SK-N-SH (cell line): ENCODE measurements at regions not wholly inside any gene's neighbourhood (a gene's known extent, or its start where the extent isn't known, plus 50 kb on each side); places are given as distances from the start of the nearest gene placed in this dataset.

Source experiments
- CTCF ChIA-PET: fragments of 300-600, 350-600 bp; formaldehyde crosslinking; extraction: SDS; loops from one replicate; lab custom pipeline; 2021; lab: Yijun Ruan, JAX
- POLR2A ChIA-PET: fragments of 350-600 bp; sonication (Branson Sonifier 250); formaldehyde crosslinking; extraction: SDS; loops from one replicate; lab custom pipeline; 2020; ENCODE audit warnings: antibody characterized with exemption, inconsistent platforms; lab: Yijun Ruan, JAX
- DNase-seq: peaks from one replicate; pipeline ENCODE4 v3.0.0; 2012
- H2AFZ ChIP-seq: fragments of 200-600 bp; sonication (generic); 2 replicates; pipeline ENCODE4 v1.8.1; 2016; ENCODE audit warnings: antibody characterized with exemption, mild to moderate bottlenecking, low read depth
- H3F3A ChIP-seq: fragments of 200-600 bp; sonication (generic); replicated peaks from 2 replicates; pipeline ENCODE3; 2016; ENCODE audit warnings: antibody characterized with exemption, mild to moderate bottlenecking; ENCODE audit not compliant: insufficient read depth
- H3K27ac ChIP-seq, 2 experiments: fragments of 200-500 bp in 1 of 2; fragments of 200-600 bp in 1 of 2; sonication (Bioruptor generic) in 1 of 2; sonication (generic), shearing (Covaris generic) in 1 of 2; 2 replicates each; pipeline versions ENCODE4 v1.5.1 to v1.6.1; 2014 to 2016; ENCODE audit warnings: low read depth in 2 of 2, inconsistent platforms in 1 of 2, low read length in 1 of 2, mild to moderate bottlenecking in 1 of 2, mixed read lengths in 1 of 2
- H3K27me3 ChIP-seq: fragments of 200-600 bp; sonication (generic), shearing (Covaris generic); 2 replicates; pipeline ENCODE4 v1.6.1; 2016; ENCODE audit warnings: mixed run types; ENCODE audit not compliant: insufficient read depth
- H3K36me3 ChIP-seq, 2 experiments: fragments of 200-500 bp in 1 of 2; fragments of 200-600 bp in 1 of 2; sonication (Bioruptor generic) in 1 of 2; sonication (generic) in 1 of 2; replicated peaks in 1 of 2; 2 replicates each; pipeline versions ENCODE3 to v1.5.1; 2014 to 2016; ENCODE audit warnings: low read length in 1 of 2, mild to moderate bottlenecking in 1 of 2; ENCODE audit not compliant: insufficient read depth in 2 of 2, control insufficient read depth in 1 of 2
- H3K4me1 ChIP-seq, 2 experiments: fragments of 200-500 bp in 1 of 2; fragments of 200-600 bp in 1 of 2; sonication (Bioruptor generic) in 1 of 2; sonication (generic), shearing (Covaris generic) in 1 of 2; 2 replicates each; pipeline versions ENCODE4 v1.5.1 to v1.6.1; 2014 to 2016; ENCODE audit warnings: low read depth in 1 of 2, low read length in 1 of 2, mixed run types in 1 of 2; ENCODE audit not compliant: insufficient read depth in 2 of 2, control insufficient read depth in 1 of 2
- H3K4me2 ChIP-seq: fragments of 200-600 bp; sonication (generic), shearing (Covaris generic); 2 replicates; pipeline ENCODE4 v1.6.1; 2017; ENCODE audit warnings: mixed run types
- H3K4me3 ChIP-seq, 2 experiments: fragments of 200-500 bp in 1 of 2; fragments of 200-600 bp in 1 of 2; sonication (Bioruptor generic) in 1 of 2; sonication (generic), shearing (Covaris generic) in 1 of 2; 2 replicates each; pipeline versions ENCODE4 v1.5.1 to v1.8.1; 2014 to 2016; ENCODE audit warnings: low read depth in 2 of 2, inconsistent platforms in 1 of 2, low read length in 1 of 2, mild to moderate bottlenecking in 1 of 2, mixed read lengths in 1 of 2, moderate library complexity in 1 of 2
- H3K79me2 ChIP-seq: fragments of 200-600 bp; sonication (generic); 2 replicates; pipeline ENCODE4 v1.8.1; 2017; ENCODE audit warnings: mild to moderate bottlenecking; ENCODE audit not compliant: insufficient read depth
- H3K9ac ChIP-seq: fragments of 200-600 bp; sonication (generic); 2 replicates; pipeline ENCODE4 v1.6.1; 2017; ENCODE audit warnings: mixed run types
- H3K9me2 ChIP-seq: fragments of 200-600 bp; sonication (generic); 2 replicates; pipeline ENCODE4 v1.6.1; 2017; ENCODE audit warnings: mixed run types
- H3K9me3 ChIP-seq: fragments of 200-600 bp; sonication (generic); 2 replicates; pipeline ENCODE4 v1.6.1; 2017; ENCODE audit warnings: mixed run types, mild to moderate bottlenecking, moderate library complexity
- H4K20me1 ChIP-seq: fragments of 200-600 bp; sonication (generic); 2 replicates; pipeline ENCODE4 v1.6.1; 2017; ENCODE audit warnings: mild to moderate bottlenecking, mixed run types; ENCODE audit not compliant: insufficient read depth
- CTCF ChIP-seq: fragments of 200-600 bp; sonication (generic); IDR thresholded peaks from 2 replicates; pipeline ENCODE4 v1.6.1; 2017; ENCODE audit warnings: antibody characterized with exemption, mild to moderate bottlenecking, moderate library complexity
- FOXJ3 ChIP-seq: sonication (generic); formaldehyde crosslinking; IDR thresholded peaks from 2 replicates; pipeline ENCODE4 v1.5.1; 2020; ENCODE audit warnings: mild to moderate bottlenecking, missing genetic modification reagents
- FOXM1 ChIP-seq: IDR thresholded peaks from 2 replicates; pipeline ENCODE4 v1.4.0; 2012; ENCODE audit warnings: low read depth, mild to moderate bottlenecking
- GABPA ChIP-seq: IDR thresholded peaks from 2 replicates; pipeline ENCODE4 v1.4.0; 2012; ENCODE audit warnings: low read depth, mild to moderate bottlenecking
- GATA2 ChIP-seq: sonication (generic); formaldehyde crosslinking; IDR thresholded peaks from 2 replicates; pipeline ENCODE4 v1.5.0; 2020; ENCODE audit warnings: mild to moderate bottlenecking, missing genetic modification reagents
- NRF1 ChIP-seq: IDR thresholded peaks from 2 replicates; pipeline ENCODE4 v1.6.1; 2012; ENCODE audit warnings: low read depth, mild to moderate bottlenecking, low read length
- RAD21 ChIP-seq: IDR thresholded peaks from 2 replicates; pipeline ENCODE4 v1.6.1; 2012; ENCODE audit warnings: mild to moderate bottlenecking, low read length
- RXRA ChIP-seq: IDR thresholded peaks from 2 replicates; pipeline ENCODE4 v1.4.0; 2012; ENCODE audit warnings: low read depth, mild to moderate bottlenecking, borderline replicate concordance
- SIN3A ChIP-seq: IDR thresholded peaks from 2 replicates; pipeline ENCODE4 v1.6.1; 2012; ENCODE audit warnings: low read depth, mild to moderate bottlenecking, low read length, moderate library complexity, borderline replicate concordance
- SMC3 ChIP-seq: IDR thresholded peaks from 2 replicates; pipeline ENCODE4 v1.6.1; 2012; ENCODE audit warnings: low read depth, low read length, improper control_type of control experiment
- USF1 ChIP-seq: IDR thresholded peaks from 2 replicates; pipeline ENCODE4 v1.4.0; 2012; ENCODE audit warnings: low read depth, borderline replicate concordance
- YY1 ChIP-seq: IDR thresholded peaks from 2 replicates; pipeline ENCODE4 v1.4.0; 2012; ENCODE audit warnings: low read depth, mild to moderate bottlenecking
- ZBTB33 ChIP-seq: IDR thresholded peaks from 2 replicates; pipeline ENCODE4 v1.4.0; 2012; ENCODE audit warnings: low read depth, borderline replicate concordance
- WGBS: methylation state at CpG from one replicate; pipeline ENCODE4 v1.1.6; 2017; ENCODE audit warnings: low lambda C conversion rate; 5-methylcytosine and 5-hydroxymethylcytosine counted together
- TF ChIP-seq, protein P1 (sequence below): fragments of 150-350 bp; IDR thresholded peaks from 2 replicates; pipeline ENCODE4 v1.6.1; 2016; ENCODE audit warnings: mild to moderate bottlenecking, low read depth, low read length
- TF ChIP-seq, protein P2 (sequence below): IDR thresholded peaks from 2 replicates; pipeline ENCODE4 v1.6.1; 2012; ENCODE audit warnings: mild to moderate bottlenecking, low read depth, low read length, moderate library complexity

DNA sequence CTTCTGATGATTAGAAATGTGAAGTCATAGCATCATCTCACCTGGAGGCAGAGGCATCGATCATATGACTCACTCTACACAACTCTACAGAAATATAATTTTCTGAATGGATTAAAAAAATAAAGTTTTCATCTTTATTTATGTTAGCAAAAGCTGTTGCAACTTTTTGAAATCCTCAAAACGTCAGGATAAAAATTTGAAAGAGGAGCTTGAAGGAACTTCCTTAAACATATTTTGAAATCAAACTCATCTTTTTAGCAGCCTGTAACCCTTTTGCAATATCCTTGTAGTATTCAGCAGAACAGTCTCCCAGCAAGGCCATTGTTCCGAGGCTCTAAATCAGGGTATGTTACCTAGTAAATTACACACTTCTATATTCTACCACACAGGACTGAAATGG lies 985.4 kb downstream of the PLOD2 start:
- H3F3A ChIP-seq: no peaks in the 10 kb centered on the region
- H3K4me3 ChIP-seq: no peak overlapping the region
- no peaks in the 10 kb centered on the region for H3K9me3 ChIP-seq
- no peak for DNase-seq
- TF ChIP-seq ZBTB33: no peak
- no peak for TF ChIP-seq GABPA
- no peak for TF ChIP-seq SIN3A
- no peak for TF ChIP-seq RXRA
- TF ChIP-seq, protein P1, sequence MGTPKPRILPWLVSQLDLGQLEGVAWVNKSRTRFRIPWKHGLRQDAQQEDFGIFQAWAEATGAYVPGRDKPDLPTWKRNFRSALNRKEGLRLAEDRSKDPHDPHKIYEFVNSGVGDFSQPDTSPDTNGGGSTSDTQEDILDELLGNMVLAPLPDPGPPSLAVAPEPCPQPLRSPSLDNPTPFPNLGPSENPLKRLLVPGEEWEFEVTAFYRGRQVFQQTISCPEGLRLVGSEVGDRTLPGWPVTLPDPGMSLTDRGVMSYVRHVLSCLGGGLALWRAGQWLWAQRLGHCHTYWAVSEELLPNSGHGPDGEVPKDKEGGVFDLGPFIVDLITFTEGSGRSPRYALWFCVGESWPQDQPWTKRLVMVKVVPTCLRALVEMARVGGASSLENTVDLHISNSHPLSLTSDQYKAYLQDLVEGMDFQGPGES: no peak
- TF ChIP-seq FOXJ3 (CRISPR knock-in tag): no peak
- no peak for TF ChIP-seq CTCF
- H3K79me2 ChIP-seq: no peaks in the 10 kb centered on the region
- no peak overlapping the region for H3K9ac ChIP-seq
- ChIA-PET CTCF (interaction anchor here (1.4 kb wide), 1 partner anchor 45 kb away, joined by 3 read pairs; no protein-coding TSS in a partner anchor), POLR2A (no interaction called here)
- no peaks in the 10 kb centered on the region for H3K36me3 ChIP-seq
- WGBS: 1% methylated on average over 3 of the region's 3 CpGs
- H4K20me1 ChIP-seq: no peaks in the 10 kb centered on the region
- no peaks in the 10 kb centered on the region; the same call in 1 of the 2 replicates for H3K9me2 ChIP-seq
- H2AFZ ChIP-seq: no peak overlapping the region
- no peak overlapping the region for H3K4me2 ChIP-seq
- H3K27me3 ChIP-seq: no peaks in the 10 kb centered on the region
- H3K4me1 ChIP-seq: peaks cover 0 to under 1% of the 10 kb centered on the region in 2 experiments; a peak in 1 of 4 replicates
- no peak overlapping the region for H3K27ac ChIP-seq

DNA sequence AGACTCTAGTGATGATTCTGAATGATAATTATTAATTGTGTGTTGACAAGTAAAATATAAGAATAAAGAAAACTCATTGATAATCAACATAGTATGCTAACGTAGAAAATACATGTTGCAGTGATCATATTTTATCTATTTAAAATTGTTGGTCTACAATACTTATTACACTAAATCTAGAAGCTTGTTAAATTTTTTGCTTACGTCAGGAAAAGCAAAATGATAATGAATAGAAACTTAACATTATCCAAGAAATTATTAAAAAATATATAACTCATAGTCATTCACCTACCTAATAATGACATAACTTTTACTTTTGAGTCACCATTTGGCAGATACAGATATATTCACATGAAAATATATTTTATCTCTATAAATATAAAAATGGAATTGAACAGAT lies 984.1 kb downstream of the PLOD2 start:
- ChIA-PET CTCF (no interaction called here), POLR2A (no interaction called here)
- 4% methylated on average over 2 of the region's 2 CpGs for WGBS
- Histone ChIP-seq H2AFZ (no peak overlapping the region), H3K27me3 (no peaks in the 10 kb centered on the region), H3K9ac (no peak overlapping the region), H3K36me3 (no peaks in the 10 kb centered on the region), H4K20me1 (no peaks in the 10 kb centered on the region), H3K79me2 (no peaks in the 10 kb centered on the region), H3K9me2 (no peaks in the 10 kb centered on the region; the same call in 1 of the 2 replicates), H3F3A (no peaks in the 10 kb centered on the region), H3K9me3 (no peaks in the 10 kb centered on the region), H3K27ac (no peak overlapping the region), H3K4me3 (no peak overlapping the region), H3K4me2 (no peak overlapping the region), H3K4me1 (no peaks in the 10 kb centered on the region)
- no peak for DNase-seq
- TF ChIP-seq NRF1 (no peak), FOXJ3 (CRISPR knock-in tag) (no peak), GATA2 (CRISPR knock-in tag) (no peak), YY1 (no peak), RAD21 (no peak), SMC3 (no peak), FOXM1 (no peak), USF1 (no peak), GABPA (no peak)
- TF ChIP-seq, protein P2, sequence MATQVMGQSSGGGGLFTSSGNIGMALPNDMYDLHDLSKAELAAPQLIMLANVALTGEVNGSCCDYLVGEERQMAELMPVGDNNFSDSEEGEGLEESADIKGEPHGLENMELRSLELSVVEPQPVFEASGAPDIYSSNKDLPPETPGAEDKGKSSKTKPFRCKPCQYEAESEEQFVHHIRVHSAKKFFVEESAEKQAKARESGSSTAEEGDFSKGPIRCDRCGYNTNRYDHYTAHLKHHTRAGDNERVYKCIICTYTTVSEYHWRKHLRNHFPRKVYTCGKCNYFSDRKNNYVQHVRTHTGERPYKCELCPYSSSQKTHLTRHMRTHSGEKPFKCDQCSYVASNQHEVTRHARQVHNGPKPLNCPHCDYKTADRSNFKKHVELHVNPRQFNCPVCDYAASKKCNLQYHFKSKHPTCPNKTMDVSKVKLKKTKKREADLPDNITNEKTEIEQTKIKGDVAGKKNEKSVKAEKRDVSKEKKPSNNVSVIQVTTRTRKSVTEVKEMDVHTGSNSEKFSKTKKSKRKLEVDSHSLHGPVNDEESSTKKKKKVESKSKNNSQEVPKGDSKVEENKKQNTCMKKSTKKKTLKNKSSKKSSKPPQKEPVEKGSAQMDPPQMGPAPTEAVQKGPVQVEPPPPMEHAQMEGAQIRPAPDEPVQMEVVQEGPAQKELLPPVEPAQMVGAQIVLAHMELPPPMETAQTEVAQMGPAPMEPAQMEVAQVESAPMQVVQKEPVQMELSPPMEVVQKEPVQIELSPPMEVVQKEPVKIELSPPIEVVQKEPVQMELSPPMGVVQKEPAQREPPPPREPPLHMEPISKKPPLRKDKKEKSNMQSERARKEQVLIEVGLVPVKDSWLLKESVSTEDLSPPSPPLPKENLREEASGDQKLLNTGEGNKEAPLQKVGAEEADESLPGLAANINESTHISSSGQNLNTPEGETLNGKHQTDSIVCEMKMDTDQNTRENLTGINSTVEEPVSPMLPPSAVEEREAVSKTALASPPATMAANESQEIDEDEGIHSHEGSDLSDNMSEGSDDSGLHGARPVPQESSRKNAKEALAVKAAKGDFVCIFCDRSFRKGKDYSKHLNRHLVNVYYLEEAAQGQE: no peak
- TF ChIP-seq, protein P1: no peak
